Keratinocyte (primary cell): ENCODE measurements at regions not wholly inside any gene's neighbourhood (a gene's known extent, or its start where the extent isn't known, plus 50 kb on each side); places are given as distances from the start of the nearest gene placed in this dataset.

Experiments
- CTCF ChIP-seq, 3 experiments: IDR thresholded peaks in 1 of 3; conservative IDR thresholded peaks in 1 of 3; optimal IDR thresholded peaks in 1 of 3; 2 replicates in 2 of 3; 3 replicates in 1 of 3; pipeline versions ENCODE3 to v1.5.1; 2011; ENCODE audit warnings: low read length in 3 of 3, mild to moderate bottlenecking in 3 of 3, moderate library complexity in 2 of 3, control low read depth in 1 of 3, inconsistent platforms in 1 of 3; ENCODE audit not compliant: insufficient read depth in 2 of 3; ENCODE audit errors: extremely low read depth in 1 of 3
- EZH2 ChIP-seq: IDR thresholded peaks from one replicate; pipeline ENCODE4 v1.6.1; 2012; ENCODE audit warnings: inconsistent platforms, mild to moderate bottlenecking, low read length, moderate library complexity

GRCh38 chr18:34594266-34594665 lies 115.8 kb upstream of the DTNA start:
- no peak for TF ChIP-seq EZH2
- TF ChIP-seq CTCF (optimal IDR thresholded peaks at IDR 0.05 in 1 of 3, IDR thresholded peaks at IDR 0.05 in 1 of 3, conservative IDR thresholded peaks at IDR 0.05 in 1 of 3; ENCODE audit: extremely low read depth in 1 of 3, insufficient read depth in 2 of 3, low read length in 3 of 3): no peak
